Gastroesophageal sphincter (tissue), 4 donors: ENCODE measurements at regions not wholly inside any gene's neighbourhood (a gene's known extent, or its start where the extent isn't known, plus 50 kb on each side); places are given as distances from the start of the nearest gene placed in this dataset.

Experiments used
- ATAC-seq: fragments of 150-250 bp; one replicate; pipeline ENCODE4 v1.9.1; 2016; ENCODE audit warnings: mild to moderate bottlenecking, moderate library complexity
- H3K27ac ChIP-seq, 4 donors: fragments of 200-600 bp; sonication (generic) in 3 of 4; 1 replicate in 3 of 4; 2 replicates in 1 of 4; pipeline ENCODE4 v1.5.1; 2016 to 2019
- H3K27me3 ChIP-seq: fragments of 200-600 bp; sonication (generic); one replicate; pipeline ENCODE4 v1.5.1; 2019
- H3K36me3 ChIP-seq, 2 donors: fragments of 200-600 bp; sonication (generic); one replicate each; pipeline ENCODE4 v1.5.1; 2019; ENCODE audit warnings: control low read depth in 1 of 2
- H3K4me1 ChIP-seq, 3 donors: fragments of 200-600 bp; sonication (generic); 1 replicate in 2 of 3; 2 replicates in 1 of 3; pipeline ENCODE4 v1.5.1; 2016 to 2019; ENCODE audit warnings: control low read depth in 2 of 3
- H3K4me3 ChIP-seq, 2 donors: fragments of 200-600 bp; sonication (generic); one replicate each; pipeline ENCODE4 v1.5.1; 2019; ENCODE audit warnings: mild to moderate bottlenecking in 1 of 2, moderate library complexity in 1 of 2
- H3K9me3 ChIP-seq, 3 donors: fragments of 200-600 bp; sonication (generic); one replicate each; pipeline ENCODE4 v1.5.1; 2017 to 2019; ENCODE audit warnings: control low read depth in 2 of 3
- EP300 ChIP-seq: sonication (generic); formaldehyde crosslinking; IDR thresholded peaks from one replicate; pipeline ENCODE4 v1.6.1; 2017; ENCODE audit warnings: antibody characterized with exemption, mild to moderate bottlenecking
- POLR2A ChIP-seq, 2 donors: fragments of 450-650 bp; IDR thresholded peaks; one replicate each; pipeline ENCODE4 v1.6.1; 2017; ENCODE audit warnings: antibody characterized with exemption in 2 of 2, mild to moderate bottlenecking in 2 of 2, moderate library complexity in 1 of 2
- POLR2AphosphoS5 ChIP-seq: sonication (generic); formaldehyde crosslinking; IDR thresholded peaks from one replicate; pipeline ENCODE4 v1.6.1; 2017; ENCODE audit warnings: antibody characterized with exemption
- WGBS, 2 donors: methylation state at CpG; one replicate each; pipeline ENCODE4 v1.1.5; 2018; ENCODE audit warnings: low coverage in 1 of 2; 5-methylcytosine and 5-hydroxymethylcytosine counted together
- TF ChIP-seq, protein P1 (sequence below), 4 experiments: fragments of 200-600 bp in 2 of 4; fragments of 450-650 bp in 2 of 4; sonication (generic) in 1 of 4; IDR thresholded peaks; one replicate each; pipeline ENCODE4 v1.5.1; 2017 to 2019; ENCODE audit warnings: antibody characterized with exemption in 4 of 4, mild to moderate bottlenecking in 2 of 4, moderate library complexity in 2 of 4

DNA sequence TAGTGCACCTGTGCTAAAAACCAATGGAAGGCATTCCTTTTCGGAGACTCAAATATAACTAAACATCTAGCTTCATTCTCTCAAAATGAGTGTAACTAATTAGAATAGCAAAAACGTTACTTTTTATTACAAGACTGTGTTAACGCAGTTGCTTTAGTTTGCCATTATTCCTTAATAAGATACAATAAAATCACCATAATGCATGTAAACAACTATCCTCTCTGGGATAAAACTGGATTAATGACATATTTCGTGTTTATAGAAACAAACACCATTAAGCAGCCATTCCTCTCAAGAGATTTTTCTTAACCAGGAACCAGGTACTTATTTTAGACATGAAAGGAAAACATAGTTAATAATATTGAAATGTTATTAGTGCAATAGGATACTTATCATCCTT is 512.8 kb upstream of the B3GALT2 start:
- no peak for ATAC-seq
- Histone ChIP-seq H3K4me1 (no peaks in the 10 kb centered on the region), H3K9me3 (no peaks in the 10 kb centered on the region), H3K27ac (no peak overlapping the region), H3K36me3 (no peaks in the 10 kb centered on the region), H3K27me3 (no peaks in the 10 kb centered on the region), H3K4me3 (no peak overlapping the region)
- TF ChIP-seq, protein P1, sequence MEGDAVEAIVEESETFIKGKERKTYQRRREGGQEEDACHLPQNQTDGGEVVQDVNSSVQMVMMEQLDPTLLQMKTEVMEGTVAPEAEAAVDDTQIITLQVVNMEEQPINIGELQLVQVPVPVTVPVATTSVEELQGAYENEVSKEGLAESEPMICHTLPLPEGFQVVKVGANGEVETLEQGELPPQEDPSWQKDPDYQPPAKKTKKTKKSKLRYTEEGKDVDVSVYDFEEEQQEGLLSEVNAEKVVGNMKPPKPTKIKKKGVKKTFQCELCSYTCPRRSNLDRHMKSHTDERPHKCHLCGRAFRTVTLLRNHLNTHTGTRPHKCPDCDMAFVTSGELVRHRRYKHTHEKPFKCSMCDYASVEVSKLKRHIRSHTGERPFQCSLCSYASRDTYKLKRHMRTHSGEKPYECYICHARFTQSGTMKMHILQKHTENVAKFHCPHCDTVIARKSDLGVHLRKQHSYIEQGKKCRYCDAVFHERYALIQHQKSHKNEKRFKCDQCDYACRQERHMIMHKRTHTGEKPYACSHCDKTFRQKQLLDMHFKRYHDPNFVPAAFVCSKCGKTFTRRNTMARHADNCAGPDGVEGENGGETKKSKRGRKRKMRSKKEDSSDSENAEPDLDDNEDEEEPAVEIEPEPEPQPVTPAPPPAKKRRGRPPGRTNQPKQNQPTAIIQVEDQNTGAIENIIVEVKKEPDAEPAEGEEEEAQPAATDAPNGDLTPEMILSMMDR (IDR thresholded peaks at IDR 0.05): no peak
- TF ChIP-seq EP300 (no peak), POLR2A (IDR thresholded peaks at IDR 0.05) (no peak), POLR2AphosphoS5 (no peak)
- 86 to 90% methylated on average over 4 of the region's 4 CpGs for WGBS, 2 donors

DNA sequence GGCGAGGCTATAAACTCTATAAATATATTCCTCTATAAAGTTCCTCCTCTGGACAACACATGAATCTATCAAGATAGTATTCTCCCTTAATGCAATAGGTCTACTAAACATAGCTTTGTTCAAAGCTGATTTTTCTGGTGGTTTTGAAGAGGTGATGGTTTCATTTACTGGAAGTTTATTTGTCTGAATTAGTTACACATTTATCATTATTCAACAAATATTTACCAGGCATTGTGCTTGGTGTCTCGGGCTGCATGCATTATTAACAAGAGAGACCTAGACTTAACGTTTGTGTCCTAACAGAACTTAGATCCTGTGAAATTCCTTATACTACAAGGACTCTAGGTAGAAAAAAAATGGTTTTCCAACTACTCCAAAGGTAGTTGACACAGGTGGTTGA is 511.4 kb upstream of the B3GALT2 start:
- Histone ChIP-seq H3K27me3 (no peaks in the 10 kb centered on the region), H3K4me3 (no peak overlapping the region), H3K27ac (no peak overlapping the region), H3K36me3 (no peaks in the 10 kb centered on the region), H3K4me1 (no peaks in the 10 kb centered on the region), H3K9me3 (no peaks in the 10 kb centered on the region)
- TF ChIP-seq, protein P1 (IDR thresholded peaks at IDR 0.05): no peak
- TF ChIP-seq EP300: no peak
- TF ChIP-seq POLR2AphosphoS5: no peak
- no peak for TF ChIP-seq POLR2A (IDR thresholded peaks at IDR 0.05)
- WGBS, 2 donors: 89 to 90% methylated on average over 3 of the region's 3 CpGs
- no peak for ATAC-seq

DNA sequence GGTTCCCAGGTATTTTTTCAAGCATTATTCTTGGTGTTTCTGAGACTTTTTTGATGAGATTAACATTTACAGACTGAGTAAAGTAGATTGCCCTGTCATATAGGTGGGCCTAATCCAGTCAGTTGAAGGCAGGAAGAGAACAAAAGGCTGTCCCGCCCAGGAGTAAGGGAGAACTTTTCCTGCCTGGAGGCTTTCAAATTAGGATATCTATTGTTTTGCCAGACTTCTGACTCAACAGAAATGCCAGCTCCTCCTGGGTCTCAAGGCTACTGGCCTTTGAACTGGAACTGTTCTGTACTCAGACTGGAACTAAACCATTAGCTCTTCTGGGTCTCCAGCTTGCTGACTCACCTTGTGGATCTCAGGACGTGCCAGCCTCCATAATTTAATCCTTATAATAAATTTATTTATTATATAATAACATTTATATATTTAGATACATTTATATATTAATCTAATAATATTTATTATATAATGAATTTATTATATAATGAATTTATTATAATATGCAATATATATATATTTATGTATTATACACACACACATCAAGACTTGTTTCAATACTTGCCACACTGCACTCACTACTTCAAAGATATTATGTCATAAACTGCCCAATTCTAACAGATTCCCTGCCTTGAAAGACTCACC is 510.8 kb upstream of the B3GALT2 start:
- ATAC-seq: no peak
- Histone ChIP-seq H3K36me3 (no peaks in the 10 kb centered on the region), H3K4me3 (no peak overlapping the region), H3K27me3 (no peaks in the 10 kb centered on the region), H3K27ac (no peak overlapping the region), H3K4me1 (no peaks in the 10 kb centered on the region), H3K9me3 (no peaks in the 10 kb centered on the region)
- WGBS, 2 donors: 81 to 92% methylated on average over 2 of the region's 2 CpGs
- TF ChIP-seq POLR2A (IDR thresholded peaks at IDR 0.05): no peak
- TF ChIP-seq, protein P1 (IDR thresholded peaks at IDR 0.05): no peak
- no peak for TF ChIP-seq POLR2AphosphoS5
- no peak for TF ChIP-seq EP300

DNA sequence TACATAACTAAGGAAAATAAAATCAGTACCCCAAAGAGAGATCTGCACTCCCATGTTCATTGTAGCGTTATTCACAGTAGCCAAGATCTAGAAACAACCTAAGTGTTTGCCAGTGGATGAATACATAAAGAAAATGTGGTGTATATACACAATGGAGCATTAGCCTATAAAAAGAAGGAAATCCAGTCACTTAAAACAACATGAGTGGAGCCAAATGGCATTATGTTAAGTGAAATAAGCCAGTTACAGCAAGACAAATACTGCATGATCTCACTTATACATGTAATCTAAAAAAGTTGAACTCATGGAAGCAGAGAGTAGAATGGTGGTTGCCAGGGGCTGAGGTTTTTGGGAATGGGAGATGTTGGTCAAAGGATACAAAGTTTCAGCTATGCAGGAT is 508.3 kb upstream of the B3GALT2 start:
- WGBS, 2 donors: 91 to 100% methylated on average over 1 of the region's 1 CpG
- ATAC-seq: no peak

DNA sequence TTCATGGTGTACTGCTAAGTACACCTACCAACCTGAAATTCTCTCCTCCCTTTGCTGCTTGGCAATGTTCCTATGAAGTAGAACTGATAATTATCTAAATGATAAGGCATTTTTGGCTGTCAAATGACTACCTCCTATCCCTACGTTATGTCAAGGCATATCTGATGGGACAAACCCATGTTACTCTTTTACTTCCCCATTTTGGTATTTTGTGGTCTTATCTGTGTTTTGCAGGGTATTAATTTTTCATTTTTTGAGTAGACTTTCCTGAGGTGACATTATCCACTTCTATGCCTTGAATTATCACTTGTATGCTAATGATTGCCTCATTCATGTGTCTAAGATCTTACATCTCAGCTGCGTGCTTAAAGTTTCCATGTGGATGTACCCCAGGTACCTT is 499.6 kb upstream of the B3GALT2 start:
- Histone ChIP-seq H3K27me3 (no peaks in the 10 kb centered on the region), H3K4me3 (no peak overlapping the region), H3K9me3 (no peaks in the 10 kb centered on the region), H3K27ac (no peak overlapping the region), H3K36me3 (no peaks in the 10 kb centered on the region), H3K4me1 (peaks cover 0 to 26% (median 0%) of the 10 kb centered on the region in 3 donors)
- TF ChIP-seq, protein P1 (IDR thresholded peaks at IDR 0.05): no peak
- TF ChIP-seq POLR2A (IDR thresholded peaks at IDR 0.05) (no peak), POLR2AphosphoS5 (no peak), EP300 (no peak)
- ATAC-seq: no peak
- 54 to 77% methylated on average over 2 of the region's 2 CpGs for WGBS, 2 donors

More for the DNA sequence above, 508.3 kb upstream of the B3GALT2 start:
- no peak overlapping the region for H3K4me3 ChIP-seq
- no peaks in the 10 kb centered on the region for H3K27me3 ChIP-seq
- TF ChIP-seq EP300 (no peak), POLR2AphosphoS5 (no peak), POLR2A (IDR thresholded peaks at IDR 0.05) (no peak)
- TF ChIP-seq, protein P1 (IDR thresholded peaks at IDR 0.05): no peak
- no peaks in the 10 kb centered on the region for H3K4me1 ChIP-seq
- no peaks in the 10 kb centered on the region for H3K36me3 ChIP-seq
- H3K9me3 ChIP-seq: no peaks in the 10 kb centered on the region
- H3K27ac ChIP-seq: no peak overlapping the region
